NB4 (cell line): ENCODE measurements at regions not wholly inside any gene's neighbourhood (a gene's known extent, or its start where the extent isn't known, plus 50 kb on each side); places are given as distances from the start of the nearest gene placed in this dataset.

Experiments used
- CTCF ChIP-seq: IDR thresholded peaks from one replicate; pipeline ENCODE4 v1.5.1; 2012; ENCODE audit warnings: low read depth, low read length
- MYC ChIP-seq: IDR thresholded peaks from 2 replicates; pipeline ENCODE4 v1.6.1; 2011; ENCODE audit warnings: low read depth, low read length
- POLR2A ChIP-seq: IDR thresholded peaks from 2 replicates; pipeline ENCODE4 v1.6.1; 2011; ENCODE audit warnings: mild to moderate bottlenecking; ENCODE audit not compliant: insufficient read length; ENCODE audit errors: extremely low read depth

GRCh38 chr2:172179045-172179701 is 76.5 kb upstream of the DLX2 start:
- no peak for TF ChIP-seq POLR2A
- no peak for TF ChIP-seq CTCF
- TF ChIP-seq MYC: no peak
